Parathyroid adenoma (tissue), 2 donors: ENCODE measurements at regions not wholly inside any gene's neighbourhood (a gene's known extent, or its start where the extent isn't known, plus 50 kb on each side); places are given as distances from the start of the nearest gene placed in this dataset.

Source experiments
- H2AFZ ChIP-seq: fragments of 300-600 bp; sonication (generic); one replicate; pipeline ENCODE4 v1.7.0; 2017; ENCODE audit warnings: antibody characterized with exemption, mild to moderate bottlenecking
- H3K27ac ChIP-seq: fragments of 300-600 bp; sonication (generic); one replicate; pipeline ENCODE4 v1.7.0; 2017
- H3K27me3 ChIP-seq: fragments of 300-600 bp; sonication (generic); one replicate; pipeline ENCODE4 v1.7.0; 2017; ENCODE audit warnings: low read length; ENCODE audit not compliant: control insufficient read depth, insufficient read depth
- H3K36me3 ChIP-seq: fragments of 300-600 bp; sonication (generic); one replicate; pipeline ENCODE4 v1.7.0; 2017; ENCODE audit warnings: low read length; ENCODE audit not compliant: control insufficient read depth, insufficient read depth
- H3K4me1 ChIP-seq: fragments of 300-600 bp; sonication (generic); one replicate; pipeline ENCODE4 v1.7.0; 2017; ENCODE audit warnings: control low read depth
- H3K4me2 ChIP-seq: fragments of 300-600 bp; sonication (generic); one replicate; pipeline ENCODE4 v1.7.0; 2017; ENCODE audit warnings: low read length
- H3K4me3 ChIP-seq: fragments of 300-600 bp; sonication (generic); one replicate; pipeline ENCODE4 v1.7.0; 2017; ENCODE audit warnings: low read depth, low read length
- H3K79me2 ChIP-seq: fragments of 300-600 bp; sonication (generic); one replicate; pipeline ENCODE4 v1.7.0; 2017; ENCODE audit warnings: control low read depth
- H3K9ac ChIP-seq: fragments of 300-600 bp; sonication (generic); one replicate; pipeline ENCODE4 v1.7.0; 2017; ENCODE audit warnings: mild to moderate bottlenecking
- H3K9me3 ChIP-seq: fragments of 300-600 bp; sonication (generic); one replicate; pipeline ENCODE4 v1.7.0; 2017; ENCODE audit warnings: low read length; ENCODE audit not compliant: control insufficient read depth
- CTCF ChIP-seq: fragments of 300-600 bp; sonication (generic); IDR thresholded peaks from one replicate; pipeline ENCODE4 v1.7.0; 2017; ENCODE audit warnings: antibody characterized with exemption, mild to moderate bottlenecking
- donor health status: primary hyperparathyroidism.

DNA sequence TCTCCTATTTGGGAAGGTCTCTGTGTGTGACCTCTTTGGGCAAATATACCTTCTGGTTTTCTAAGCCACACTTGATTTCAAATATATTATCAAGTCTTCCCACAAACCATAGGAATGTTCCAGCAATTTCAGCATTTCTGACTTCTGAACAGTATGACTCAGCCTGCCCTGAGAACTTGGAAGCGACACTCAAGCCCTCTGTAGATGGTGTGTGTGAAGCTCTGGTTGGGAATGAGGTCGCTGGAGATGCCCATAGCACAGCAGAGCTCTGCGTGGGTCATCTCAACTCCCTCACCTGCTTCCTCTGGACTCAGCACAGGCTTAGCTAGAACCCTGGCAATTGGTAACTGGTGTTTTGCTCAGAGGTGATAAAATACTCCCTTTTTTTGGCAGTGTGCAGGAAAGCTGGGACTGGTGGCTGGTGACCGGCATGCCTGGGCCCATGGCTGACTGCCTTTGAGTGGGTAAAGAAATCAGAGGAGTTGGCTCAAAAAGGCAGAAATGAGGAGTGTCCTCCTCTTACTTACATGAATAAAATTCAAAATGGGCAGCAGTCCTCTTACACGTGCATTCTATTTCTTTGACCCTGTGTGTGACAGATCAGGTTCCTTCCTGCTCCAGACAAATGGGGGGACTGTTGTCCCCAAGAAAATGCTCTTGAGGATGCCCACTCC, 87.5 kb upstream of the NRP1 start:
- H3K9ac ChIP-seq, result no peak overlapping the region
- no peaks in the 10 kb centered on the region for H3K79me2 ChIP-seq
- H2AFZ ChIP-seq, result no peak overlapping the region
- H3K4me2 ChIP-seq, result no peak overlapping the region
- H3K4me1 ChIP-seq, result no peaks in the 10 kb centered on the region
- H3K9me3 ChIP-seq, result no peaks in the 10 kb centered on the region
- no peaks in the 10 kb centered on the region for H3K36me3 ChIP-seq
- no peak overlapping the region for H3K4me3 ChIP-seq
- H3K27ac ChIP-seq, result no peak overlapping the region
- no peak for TF ChIP-seq CTCF
- H3K27me3 ChIP-seq, result no peaks in the 10 kb centered on the region

GRCh38 chr10:33419311-33419710, 84.8 kb upstream of the NRP1 start:
- no peaks in the 10 kb centered on the region for H3K9me3 ChIP-seq
- TF ChIP-seq CTCF, result no peak
- H3K36me3 ChIP-seq, result no peaks in the 10 kb centered on the region
- no peaks in the 10 kb centered on the region for H3K27me3 ChIP-seq
- H3K27ac ChIP-seq, result no peak overlapping the region
- H3K4me3 ChIP-seq, result no peak overlapping the region
- H3K4me1 ChIP-seq, result no peaks in the 10 kb centered on the region
- H3K79me2 ChIP-seq, result no peaks in the 10 kb centered on the region
- no peak overlapping the region for H3K4me2 ChIP-seq
- H3K9ac ChIP-seq, result no peak overlapping the region
- H2AFZ ChIP-seq, result no peak overlapping the region

- Histone ChIP-seq H3K27me3 (no peaks in the 10 kb centered on the region), H3K36me3 (no peaks in the 10 kb centered on the region), H3K4me2 (no peak overlapping the region), H3K27ac (no peak overlapping the region), H3K79me2 (no peaks in the 10 kb centered on the region), H2AFZ (no peak overlapping the region), H3K4me1 (no peaks in the 10 kb centered on the region), H3K9ac (no peak overlapping the region), H3K9me3 (no peaks in the 10 kb centered on the region), H3K4me3 (no peak overlapping the region)
- no peak for TF ChIP-seq CTCF
Observed at GRCh38 chr10:33418301-33418700, 83.8 kb upstream of the NRP1 start.

GRCh38 chr10:33416691-33417090, 82.2 kb upstream of the NRP1 start:
- Histone ChIP-seq H3K27ac (no peak overlapping the region), H3K4me2 (no peak overlapping the region), H3K36me3 (no peaks in the 10 kb centered on the region), H3K27me3 (no peaks in the 10 kb centered on the region), H3K9me3 (no peaks in the 10 kb centered on the region), H3K9ac (no peak overlapping the region), H2AFZ (no peak overlapping the region), H3K79me2 (no peaks in the 10 kb centered on the region), H3K4me3 (no peak overlapping the region), H3K4me1 (no peaks in the 10 kb centered on the region)
- no peak for TF ChIP-seq CTCF

DNA sequence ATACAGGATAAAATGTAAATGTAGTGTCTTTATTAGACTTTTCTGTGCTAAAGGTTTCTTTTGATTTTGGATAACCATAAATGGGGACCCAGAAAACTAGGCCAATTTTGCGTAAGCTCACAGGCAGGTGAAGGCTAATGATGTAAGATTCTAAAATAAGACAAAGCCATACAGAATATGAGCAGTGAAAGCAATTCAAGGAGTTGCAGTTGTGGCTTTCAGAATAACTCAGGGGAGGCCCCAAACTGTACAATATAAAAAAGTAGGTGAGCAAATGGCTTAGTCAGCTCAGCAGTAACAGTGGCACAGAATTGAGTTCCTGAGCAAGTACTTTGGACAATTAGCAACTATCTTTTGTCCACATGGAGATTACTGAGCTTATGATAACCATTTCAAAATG, 81.7 kb upstream of the NRP1 start:
- no peak overlapping the region for H3K4me3 ChIP-seq
- H3K4me1 ChIP-seq, result no peaks in the 10 kb centered on the region
- no peak overlapping the region for H3K9ac ChIP-seq
- H3K9me3 ChIP-seq, result no peaks in the 10 kb centered on the region
- no peaks in the 10 kb centered on the region for H3K36me3 ChIP-seq
- H3K27ac ChIP-seq, result no peak overlapping the region
- H3K79me2 ChIP-seq, result no peaks in the 10 kb centered on the region
- H2AFZ ChIP-seq, result no peak overlapping the region
- H3K4me2 ChIP-seq, result no peak overlapping the region
- no peak for TF ChIP-seq CTCF
- no peaks in the 10 kb centered on the region for H3K27me3 ChIP-seq
